Neural cell (in vitro differentiated cells): ENCODE measurements at regions not wholly inside any gene's neighbourhood (a gene's known extent, or its start where the extent isn't known, plus 50 kb on each side); places are given as distances from the start of the nearest gene placed in this dataset.

Source experiments
- H2AFZ ChIP-seq: fragments of 200-600, 300-800 bp; sonication (generic), shearing (Covaris generic); 2 replicates; pipeline ENCODE4 v1.6.0; 2014; ENCODE audit warnings: low read depth, mild to moderate bottlenecking, antibody characterized with exemption, low read length, moderate library complexity
- H3F3A ChIP-seq: fragments of 200-600 bp; shearing (Covaris generic); 2 replicates; pipeline ENCODE4 v1.6.1; 2016; ENCODE audit warnings: mild to moderate bottlenecking, moderate library complexity, mixed read lengths, antibody characterized with exemption, low read length; ENCODE audit not compliant: insufficient read depth, poor library complexity, severe bottlenecking
- H3K27ac ChIP-seq: fragments of 200-600, 300-800 bp; sonication (generic), shearing (Covaris generic); 2 replicates; pipeline ENCODE4 v1.5.1; 2014; ENCODE audit warnings: mild to moderate bottlenecking, low read length, moderate library complexity
- H3K27me3 ChIP-seq: fragments of 300-800, 200-600 bp; sonication (generic), shearing (Covaris generic); 2 replicates; pipeline ENCODE4 v1.6.0; 2014; ENCODE audit warnings: mild to moderate bottlenecking, low read depth, low read length, moderate library complexity; ENCODE audit not compliant: insufficient read depth
- H3K36me3 ChIP-seq: fragments of 300-800, 200-600 bp; sonication (generic), shearing (Covaris generic); 2 replicates; pipeline ENCODE4 v1.5.1; 2014; ENCODE audit warnings: mild to moderate bottlenecking, antibody characterized with exemption, low read length, moderate library complexity; ENCODE audit not compliant: insufficient read depth
- H3K4me2 ChIP-seq: fragments of 300-800, 200-600 bp; sonication (generic), shearing (Covaris generic); 2 replicates; pipeline ENCODE4 v1.6.0; 2014; ENCODE audit warnings: mild to moderate bottlenecking, low read length
- H3K4me3 ChIP-seq: fragments of 300-800, 200-600 bp; sonication (generic), shearing (Covaris generic); 2 replicates; pipeline ENCODE4 v1.5.1; 2014; ENCODE audit warnings: mild to moderate bottlenecking, low read length, moderate library complexity
- H3K79me2 ChIP-seq: fragments of 200-600 bp; shearing (Covaris generic); replicated peaks from 2 replicates; pipeline ENCODE4 v1.6.0; 2014; ENCODE audit warnings: mild to moderate bottlenecking, low read length, moderate library complexity; ENCODE audit not compliant: insufficient read depth
- H3K9ac ChIP-seq: fragments of 300-800, 200-600 bp; sonication (generic), shearing (Covaris generic); 2 replicates; pipeline ENCODE4 v1.6.1; 2016; ENCODE audit warnings: mild to moderate bottlenecking, low read length, mixed read lengths
- H3K9me2 ChIP-seq: fragments of 200-600 bp; shearing (Covaris generic); 2 replicates; pipeline ENCODE4 v1.6.1; 2016; ENCODE audit warnings: mild to moderate bottlenecking, low read length, mixed read lengths; ENCODE audit not compliant: insufficient read depth
- H3K9me3 ChIP-seq: fragments of 200-600, 300-800 bp; sonication (generic), shearing (Covaris generic); 2 replicates; pipeline ENCODE4 v1.6.1; 2016; ENCODE audit warnings: mild to moderate bottlenecking, mixed run types, low read length, moderate library complexity, mixed read lengths
- H4K20me1 ChIP-seq: fragments of 200-600 bp; shearing (Covaris generic); 2 replicates; pipeline ENCODE4 v1.6.1; 2016; ENCODE audit warnings: mild to moderate bottlenecking, mixed run types; ENCODE audit not compliant: insufficient read depth
- CTCF ChIP-seq: fragments of 450-650 bp; IDR thresholded peaks from 2 replicates; pipeline ENCODE4 v1.5.1; 2014; ENCODE audit warnings: antibody characterized with exemption, mild to moderate bottlenecking, moderate library complexity; ENCODE audit not compliant: poor library complexity, severe bottlenecking
- EP300 ChIP-seq: fragments of 450-650 bp; conservative IDR thresholded peaks from 2 replicates; pipeline ENCODE4 v1.6.1; 2014; ENCODE audit warnings: antibody characterized with exemption, mild to moderate bottlenecking, moderate library complexity; ENCODE audit not compliant: poor library complexity, severe bottlenecking
- EZH2 ChIP-seq: fragments of 200-600, 300-800 bp; shearing (Covaris generic), sonication (generic); IDR thresholded peaks from 2 replicates; pipeline ENCODE4 v1.6.1; 2014; ENCODE audit warnings: antibody characterized with exemption, low read length, borderline replicate concordance, mild to moderate bottlenecking; ENCODE audit not compliant: insufficient read depth, poor library complexity, severe bottlenecking
- MXI1 ChIP-seq: fragments of 450-650 bp; conservative IDR thresholded peaks from 2 replicates; pipeline ENCODE4 v1.6.1; 2014; ENCODE audit warnings: antibody characterized with exemption, mild to moderate bottlenecking; ENCODE audit not compliant: poor library complexity, severe bottlenecking
- POLR2AphosphoS5 ChIP-seq: IDR thresholded peaks from 2 replicates; pipeline ENCODE4 v1.6.1; 2012
- RAD21 ChIP-seq: fragments of 450-650 bp; conservative IDR thresholded peaks from 2 replicates; pipeline ENCODE4 v1.6.1; 2014; ENCODE audit warnings: antibody characterized with exemption, mild to moderate bottlenecking, moderate library complexity
- REST ChIP-seq: IDR thresholded peaks from 2 replicates; pipeline ENCODE4 v1.6.1; 2012; ENCODE audit warnings: borderline replicate concordance
- SMC3 ChIP-seq: fragments of 450-650 bp; conservative IDR thresholded peaks from 2 replicates; pipeline ENCODE4 v1.6.1; 2014; ENCODE audit warnings: antibody characterized with exemption, mild to moderate bottlenecking, moderate library complexity; ENCODE audit not compliant: poor library complexity
- TAF1 ChIP-seq: IDR thresholded peaks from 2 replicates; pipeline ENCODE4 v1.6.1; 2012; ENCODE audit warnings: low read depth

- Histone ChIP-seq H3K4me3 (no peak overlapping the region), H3K27me3 (no peaks in the 10 kb centered on the region), H3K9ac (no peak overlapping the region), H4K20me1 (no peaks in the 10 kb centered on the region), H3K27ac (no peak overlapping the region), H3K9me3 (no peaks in the 10 kb centered on the region), H3K4me2 (no peak overlapping the region), H3F3A (no peaks in the 10 kb centered on the region), H3K79me2 (no peaks in the 10 kb centered on the region), H2AFZ (no peak overlapping the region), H3K9me2 (no peaks in the 10 kb centered on the region), H3K36me3 (no peaks in the 10 kb centered on the region)
- TF ChIP-seq RAD21 (no peak), REST (no peak), TAF1 (no peak), CTCF (no peak)
These were observed 319.1 kb downstream of the KIF4B start for GRCh38 chr5:155332618-155333017.

GRCh38 chr5:155342956-155343355 lies 329.4 kb downstream of the KIF4B start:
- Histone ChIP-seq H2AFZ (no peak overlapping the region), H3K4me2 (no peak overlapping the region), H3K9me2 (no peaks in the 10 kb centered on the region), H3K79me2 (no peaks in the 10 kb centered on the region), H3K4me3 (no peak overlapping the region), H3K27ac (no peak overlapping the region), H3F3A (no peaks in the 10 kb centered on the region), H4K20me1 (no peaks in the 10 kb centered on the region), H3K36me3 (no peaks in the 10 kb centered on the region), H3K9ac (no peak overlapping the region), H3K9me3 (no peaks in the 10 kb centered on the region), H3K27me3 (no peaks in the 10 kb centered on the region)
- no peak for TF ChIP-seq MXI1
- TF ChIP-seq EP300: no peak
- TF ChIP-seq REST: no peak
- TF ChIP-seq CTCF: no peak
- TF ChIP-seq EZH2: no peak
- TF ChIP-seq POLR2AphosphoS5: no peak
- TF ChIP-seq TAF1: no peak
- TF ChIP-seq SMC3: no peak
- TF ChIP-seq RAD21: no peak
